GM12872 (cell line): ENCODE measurements at regions not wholly inside any gene's neighbourhood (a gene's known extent, or its start where the extent isn't known, plus 50 kb on each side); places are given as distances from the start of the nearest gene placed in this dataset.
A peak's percentile ranks its signal among the peaks of the same experiment; 100 is the strongest.

Experiments
- CTCF ChIP-seq: IDR thresholded peaks from 3 replicates; pipeline ENCODE4 v1.5.1; 2011; ENCODE audit warnings: low read depth, mild to moderate bottlenecking, low read length, moderate library complexity; ENCODE audit not compliant: insufficient read depth

GRCh38 chr10:107264742-107265141 lies 100.2 kb upstream of the SORCS1 start:
- peak; percentile 43; the same call in 2 of the 3 replicates for TF ChIP-seq CTCF

- no peak for TF ChIP-seq CTCF
These were observed 79.6 kb upstream of the SORCS1 start for GRCh38 chr10:107244122-107244521.

- TF ChIP-seq CTCF, result no peak
These were observed 73.8 kb upstream of the SORCS1 start for GRCh38 chr10:107238275-107238674.

- no peak for TF ChIP-seq CTCF
These were observed 67.5 kb upstream of the SORCS1 start for GRCh38 chr10:107232013-107232412.

GRCh38 chr10:107230887-107231286 lies 66.4 kb upstream of the SORCS1 start:
- no peak for TF ChIP-seq CTCF

GRCh38 chr10:107215681-107216080 lies 51.2 kb upstream of the SORCS1 start:
- no peak for TF ChIP-seq CTCF
